GM12892 (cell line): ENCODE measurements at regions not wholly inside any gene's neighbourhood (a gene's known extent, or its start where the extent isn't known, plus 50 kb on each side); places are given as distances from the start of the nearest gene placed in this dataset.

ENCODE experiments used
- POLR2A ChIP-seq: IDR thresholded peaks from 2 replicates; pipeline ENCODE4 v1.6.1; 2011; ENCODE audit warnings: low read depth, low read length, control low read depth
- POLR2AphosphoS5 ChIP-seq: IDR thresholded peaks from 2 replicates; pipeline ENCODE4 v1.6.1; 2011; ENCODE audit warnings: low read depth, low read length, control low read depth
- TAF1 ChIP-seq: IDR thresholded peaks from 2 replicates; pipeline ENCODE4 v1.6.1; 2011; ENCODE audit warnings: low read depth, mild to moderate bottlenecking, control low read depth, low read length, borderline replicate concordance

- no peak for TF ChIP-seq POLR2AphosphoS5
- no peak for TF ChIP-seq POLR2A
- TF ChIP-seq TAF1: no peak
These were observed 458.4 kb upstream of the SYT1 start for GRCh38 chr12:78406213-78406612.
